Heart left ventricle (tissue), 16 donors: ENCODE measurements at regions not wholly inside any gene's neighbourhood (a gene's known extent, or its start where the extent isn't known, plus 50 kb on each side); places are given as distances from the start of the nearest gene placed in this dataset.

Experiments
- ATAC-seq, 4 donors: fragments of 200-7000 bp; cut with Tn5 transposase; one replicate each; pipeline ENCODE4 v1.9.1; 2020 to 2022; ENCODE audit warnings: moderate library complexity in 4 of 4, mild to moderate bottlenecking in 3 of 4, moderate number of reproducible peaks in 1 of 4
- DNase-seq, 5 donors: peaks; one replicate each; pipeline ENCODE4 v3.0.0-alpha.2; 2020
- H3K27ac ChIP-seq, 12 donors: fragments of 200-600 bp; sonication (generic) in 4 of 12; one replicate each; pipeline versions ENCODE4 v1.5.0 to v1.8.0; 2016 to 2022; ENCODE audit warnings: mild to moderate bottlenecking in 2 of 12
- H3K27me3 ChIP-seq, 9 donors: fragments of 200-600 bp; sonication (generic) in 2 of 9; one replicate each; pipeline versions ENCODE4 v1.5.1 to v1.8.0; 2016 to 2022; ENCODE audit warnings: mild to moderate bottlenecking in 3 of 9
- H3K36me3 ChIP-seq, 9 donors: fragments of 200-600 bp; sonication (generic) in 2 of 9; one replicate each; pipeline versions ENCODE4 v1.5.0 to v1.8.0; 2018 to 2022; ENCODE audit warnings: mild to moderate bottlenecking in 2 of 9
- H3K4me1 ChIP-seq, 12 donors: fragments of 200-600 bp; sonication (generic) in 4 of 12; one replicate each; pipeline versions ENCODE4 v1.5.0 to v1.8.0; 2016 to 2022; ENCODE audit warnings: mild to moderate bottlenecking in 3 of 12
- H3K4me3 ChIP-seq, 12 donors: fragments of 200-600 bp; sonication (generic) in 4 of 12; one replicate each; pipeline versions ENCODE4 v1.5.0 to v1.8.0; 2017 to 2022; ENCODE audit warnings: mild to moderate bottlenecking in 9 of 12, moderate library complexity in 4 of 12
- H3K9me3 ChIP-seq, 12 donors: fragments of 200-600 bp; sonication (generic) in 4 of 12; one replicate each; pipeline versions ENCODE4 v1.5.0 to v1.8.0; 2016 to 2022; ENCODE audit warnings: mild to moderate bottlenecking in 1 of 12
- CTCF ChIP-seq, 12 donors: fragments of 200-600 bp; sonication (generic) in 4 of 12; IDR thresholded peaks; one replicate each; pipeline versions ENCODE4 v1.5.0 to v1.8.0; 2018 to 2022; ENCODE audit warnings: antibody characterized with exemption in 12 of 12, mild to moderate bottlenecking in 5 of 12
- POLR2A ChIP-seq, 2 donors: fragments of 450-650 bp; IDR thresholded peaks; one replicate each; pipeline ENCODE4 v1.6.1; 2017; ENCODE audit warnings: antibody characterized with exemption in 2 of 2, mild to moderate bottlenecking in 2 of 2, moderate library complexity in 2 of 2
- WGBS, 4 donors: extraction: QIAGEN DNeasy Blood & Tissue Kit in 2 of 4; methylation state at CpG; one replicate each; pipeline versions ENCODE4 v1.1.5 to v1.1.7; 2013 to 2018; 5-methylcytosine and 5-hydroxymethylcytosine counted together
- intact Hi-C, 10 donors: fragments of 100-400 bp; cut with DNase I; formaldehyde crosslinking; loops; one replicate each; pipeline versions ENCODE4 v1.11.1 to v1.14.2; 2022
- donor health status: ischemic (EF 13 %, LVEDD 7.1; RV severe dilation, severe dysfunction).
- donor health status: healthy with polysubstance abuse.
- donor health status: DM: no; HTN: yes; CAD: no.
- donor health status: DM: no; HTN: no; CAD: no.
- donor health status: ischemic (EF 25% LVEDD 6.9; RV normal size, moderate dysfunction).
- donor health status: ischemic (EF 25% LVEDD 5.7; RV mildly dilated, moderate dysfunction).
- donor health status: healthy.
- donor health status: DM: yes; HTN: yes; CAD: no.
- donor health status: ischemic (EF 35%, LVEDD 5.7; RV mildly dilated, moderate dysfunction).
- donor health status: nonischemic (EF 11% LVEDD 7.7; RV severe dilation, severe dysfunction).
- donor health status: DM: yes; HTN: yes; CAD: no.
- donor health status: PGD.
- donor health status: ischemic (EF 29% LVEDD 5.4; RV normal size, mild dysfunction).
- donor health status: nonischemic (EF 23%, LVEDD 6.1; RV moderate dilation, normal function).

DNA sequence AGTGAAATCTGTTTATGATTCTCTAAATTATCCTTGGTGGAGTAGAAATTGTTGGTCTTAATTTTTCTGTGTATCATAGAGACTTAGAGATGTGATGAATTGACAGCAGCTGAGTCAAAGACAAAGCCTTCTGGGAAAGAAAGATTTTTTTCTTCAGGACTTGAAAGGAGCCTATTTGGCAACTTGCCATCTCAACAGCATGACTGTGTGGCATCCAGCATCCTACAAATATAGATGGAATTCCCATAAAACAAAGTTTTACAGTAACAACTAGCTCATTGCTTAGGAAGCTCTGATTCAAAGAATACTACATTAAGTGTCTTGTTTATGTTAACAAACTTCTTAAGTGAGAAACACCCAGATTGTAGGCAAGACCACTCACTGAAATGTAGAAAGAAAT is 79.2 kb upstream of the SETBP1 start:
- Histone ChIP-seq H3K4me3 (no peak overlapping the region), H3K27ac (no peak overlapping the region), H3K9me3 (no peaks in the 10 kb centered on the region), H3K4me1 (peaks cover 0 to 12% (median 5%) of the 10 kb centered on the region in 12 donors), H3K27me3 (no peaks in the 10 kb centered on the region), H3K36me3 (no peaks in the 10 kb centered on the region)
- intact Hi-C loops = no loop called here
- ATAC-seq (no peak), DNase-seq (no peak)
- no peak for TF ChIP-seq POLR2A (IDR thresholded peaks at IDR 0.05)
- TF ChIP-seq CTCF (IDR thresholded peaks at IDR 0.05) = no peak

- no peak for TF ChIP-seq POLR2A (IDR thresholded peaks at IDR 0.05)
- TF ChIP-seq CTCF (IDR thresholded peaks at IDR 0.05) = no peak
- Histone ChIP-seq H3K4me3 (no peak overlapping the region), H3K27ac (no peak overlapping the region), H3K9me3 (no peaks in the 10 kb centered on the region), H3K4me1 (peaks cover 0 to 12% (median 2%) of the 10 kb centered on the region in 12 donors), H3K36me3 (no peaks in the 10 kb centered on the region), H3K27me3 (no peaks in the 10 kb centered on the region)
- WGBS, 4 donors = 78 to 89% (median 87%) methylated on average over 2 of the region's 2 CpGs
- DNase-seq = no peak
- no peak for ATAC-seq
- intact Hi-C loops = no loop called here
These were observed 78.3 kb upstream of the SETBP1 start for GRCh38 chr18:44602380-44602779.

DNA sequence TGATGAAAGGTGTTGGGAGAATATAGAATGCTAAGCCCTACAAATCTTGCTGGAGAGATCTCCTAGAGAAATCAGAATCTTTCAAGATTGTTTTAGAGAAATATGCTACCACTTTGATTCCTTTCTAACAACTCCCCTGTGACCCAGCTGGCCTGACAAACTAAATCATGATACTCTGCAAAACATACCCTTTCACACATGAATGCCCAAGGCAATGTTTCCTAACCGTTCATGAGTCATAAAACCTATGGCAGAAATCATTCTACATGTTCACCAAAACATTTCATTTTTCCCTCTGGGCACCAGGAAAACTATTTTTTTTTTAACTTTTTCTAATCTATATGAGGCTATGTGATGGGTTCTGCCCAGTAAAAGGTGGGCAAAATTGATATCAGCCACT is 77.8 kb upstream of the SETBP1 start:
- no peak overlapping the region for H3K4me3 ChIP-seq
- H3K27ac ChIP-seq = no peak overlapping the region
- intact Hi-C loops = no loop called here
- 78 to 93% (median 85%) methylated on average over 1 of the region's 1 CpG for WGBS, 4 donors
- no peak for DNase-seq
- no peak for ATAC-seq
- no peak for TF ChIP-seq CTCF (IDR thresholded peaks at IDR 0.05)
- no peak for TF ChIP-seq POLR2A (IDR thresholded peaks at IDR 0.05)
- peaks cover 0 to 12% (median 2%) of the 10 kb centered on the region in 12 donors for H3K4me1 ChIP-seq
- H3K27me3 ChIP-seq = no peaks in the 10 kb centered on the region
- H3K36me3 ChIP-seq = no peaks in the 10 kb centered on the region
- H3K9me3 ChIP-seq = no peaks in the 10 kb centered on the region

- intact Hi-C loops = no loop called here
- Histone ChIP-seq H3K27me3 (no peaks in the 10 kb centered on the region), H3K4me1 (no peaks in the 10 kb centered on the region), H3K9me3 (no peaks in the 10 kb centered on the region), H3K4me3 (no peak overlapping the region), H3K27ac (no peak overlapping the region), H3K36me3 (no peaks in the 10 kb centered on the region)
- WGBS, 4 donors = 77 to 81% (median 80%) methylated on average over 2 of the region's 2 CpGs
- ATAC-seq = no peak
- no peak for DNase-seq
- no peak for TF ChIP-seq POLR2A (IDR thresholded peaks at IDR 0.05)
- no peak for TF ChIP-seq CTCF (IDR thresholded peaks at IDR 0.05)
These were observed 71.3 kb upstream of the SETBP1 start for GRCh38 chr18:44609181-44609941.
